A172 (cell line): ENCODE measurements at regions not wholly inside any gene's neighbourhood (a gene's known extent, or its start where the extent isn't known, plus 50 kb on each side); places are given as distances from the start of the nearest gene placed in this dataset.
A peak's percentile ranks its signal among the peaks of the same experiment; 100 is the strongest.

Source experiments
- DNase-seq: peaks from one replicate; pipeline ENCODE4 v3.0.0-alpha.2; 2015; ENCODE audit warnings: low spot score

GRCh38 chr4:138751309-138751708 lies 264.3 kb upstream of the NOCT start:
- DNase-seq: no peak

- DNase-seq: no peak
Measured at GRCh38 chr4:138749303-138749702, 266.3 kb upstream of the NOCT start.

GRCh38 chr4:138741766-138742377 lies 273.7 kb upstream of the NOCT start:
- no peak for DNase-seq

- DNase-seq: no peak
Measured at GRCh38 chr4:138740816-138741745, 274.5 kb upstream of the NOCT start.

- peak; percentile 25 for DNase-seq
Measured at GRCh38 chr4:138736362-138736761, 279.2 kb upstream of the NOCT start.

GRCh38 chr4:138734746-138735145 lies 280.8 kb upstream of the NOCT start:
- DNase-seq: peak; percentile 4

GRCh38 chr4:138728566-138728965 lies 287.0 kb upstream of the NOCT start:
- no peak for DNase-seq

GRCh38 chr4:138727731-138728130 lies 287.9 kb upstream of the NOCT start:
- no peak for DNase-seq

GRCh38 chr4:138724530-138724929 lies 291.1 kb upstream of the NOCT start:
- no peak for DNase-seq

- no peak for DNase-seq
Measured at GRCh38 chr4:138716559-138717335, 298.8 kb upstream of the NOCT start.

GRCh38 chr4:138710297-138710696 lies 305.3 kb upstream of the NOCT start:
- DNase-seq: no peak

GRCh38 chr4:138709859-138710258 lies 305.7 kb upstream of the NOCT start:
- DNase-seq: no peak

GRCh38 chr4:138707746-138708677 lies 307.6 kb upstream of the NOCT start:
- no peak for DNase-seq

- no peak for DNase-seq
Measured at GRCh38 chr4:138706201-138706600, 309.4 kb upstream of the NOCT start.

GRCh38 chr4:138702190-138702824 lies 313.3 kb upstream of the NOCT start:
- no peak for DNase-seq

- no peak for DNase-seq
Measured at GRCh38 chr4:138698641-138699040, 316.9 kb upstream of the NOCT start.

- DNase-seq: no peak
Measured at GRCh38 chr4:138697851-138698250, 317.7 kb upstream of the NOCT start.

GRCh38 chr4:138696771-138697170 lies 318.8 kb upstream of the NOCT start:
- DNase-seq: no peak

GRCh38 chr4:138696058-138696457 lies 319.5 kb upstream of the NOCT start:
- no peak for DNase-seq

- no peak for DNase-seq
Measured at GRCh38 chr4:138693526-138693925, 322.1 kb upstream of the NOCT start.

GRCh38 chr4:138692411-138692810 lies 323.2 kb upstream of the NOCT start:
- no peak for DNase-seq
